Motor neuron (in vitro differentiated cells): ENCODE measurements at regions not wholly inside any gene's neighbourhood (a gene's known extent, or its start where the extent isn't known, plus 50 kb on each side); places are given as distances from the start of the nearest gene placed in this dataset.

Source experiments
- ATAC-seq, 8 experiments: fragments of 200-7000 bp; cut with Tn5 transposase; replicated peaks in 6 of 8; 2 replicates each; pipeline ENCODE4 v1.8.0; 2021; ENCODE audit warnings: mild to moderate bottlenecking in 8 of 8, moderate library complexity in 8 of 8
- H3K27ac ChIP-seq, 2 donors: fragments of 250-450 bp; sonication (Bioruptor Pico); 2 replicates each; pipeline ENCODE4 v1.9.0; 2021; ENCODE audit warnings: antibody characterized with exemption in 2 of 2, mild to moderate bottlenecking in 2 of 2, moderate library complexity in 1 of 2
- H3K4me1 ChIP-seq, 2 donors: fragments of 250-450 bp; sonication (Bioruptor Pico); replicated peaks in 1 of 2; 2 replicates each; pipeline ENCODE4 v1.6.1; 2021; ENCODE audit warnings: antibody characterized with exemption in 2 of 2, mild to moderate bottlenecking in 2 of 2, moderate library complexity in 1 of 2
- H3K4me3 ChIP-seq, 5 donors: fragments of 250-450 bp; sonication (Bioruptor Pico); 2 replicates each; pipeline ENCODE4 v1.9.0; 2021; ENCODE audit warnings: antibody characterized with exemption in 5 of 5, mild to moderate bottlenecking in 5 of 5, moderate library complexity in 4 of 5
- WGBS, 10 experiments: fragments of 450-650 bp; shearing (Covaris generic); methylation state at CpG; one replicate each; pipeline ENCODE4 v1.0.0; 2022; 5-methylcytosine and 5-hydroxymethylcytosine counted together
- in situ Hi-C, 9 experiments: fragments of 400-800 bp; cut with MboI; loops; one replicate each; pipeline ENCODE4 v1.15.0; 2021; ENCODE audit warnings: low sequenced_read_pairs in 9 of 9, low pct_unique_long_range_greater_than_20kb in 2 of 9; ENCODE audit not compliant: unreplicated experiment in 9 of 9

- Histone ChIP-seq H3K4me3 (no peak overlapping the region), H3K4me1 (no peaks in the 10 kb centered on the region), H3K27ac (no peak overlapping the region)
- WGBS, 10 experiments, result 71 to 100% (median 83%) methylated on average over 1 of the region's 1 CpG; no CpG with 5 or more reads in 5 of the 10 experiments
- no peak for ATAC-seq
- in situ Hi-C loops, result no loop called here
Measured at GRCh38 chr4:137678796-137679195, 146.5 kb upstream of the PCDH18 start.

GRCh38 chr4:137677863-137678262 is 145.6 kb upstream of the PCDH18 start:
- no peaks in the 10 kb centered on the region for H3K4me1 ChIP-seq
- no peak overlapping the region for H3K27ac ChIP-seq
- no peak for ATAC-seq
- in situ Hi-C loops, result no loop called here
- no peak overlapping the region for H3K4me3 ChIP-seq

GRCh38 chr4:137676357-137676998 is 144.2 kb upstream of the PCDH18 start:
- WGBS, 10 experiments, result 78 to 100% (median 100%) methylated on average over 1 of the region's 1 CpG; no CpG with 5 or more reads in 3 of the 10 experiments

GRCh38 chr4:137674066-137674465 is 141.8 kb upstream of the PCDH18 start:
- no peaks in the 10 kb centered on the region for H3K4me1 ChIP-seq
- in situ Hi-C loops, result no loop called here
- 13 to 100% (median 100%) methylated on average over 1 to 2 of the region's 2 CpGs; no CpG with 5 or more reads in 1 of the 10 experiments for WGBS, 10 experiments
- H3K4me3 ChIP-seq, result no peak overlapping the region
- ATAC-seq, result no peak
- H3K27ac ChIP-seq, result no peak overlapping the region

More at GRCh38 chr4:137676357-137676998, 144.2 kb upstream of the PCDH18 start:
- Histone ChIP-seq H3K4me3 (no peak overlapping the region), H3K27ac (no peak overlapping the region), H3K4me1 (no peaks in the 10 kb centered on the region)
- ATAC-seq, result no peak
- in situ Hi-C loops, result no loop called here

GRCh38 chr4:137668885-137669545 is 136.7 kb upstream of the PCDH18 start:
- no peak overlapping the region for H3K4me3 ChIP-seq
- H3K4me1 ChIP-seq, result peaks cover under 1 to 5% of the 10 kb centered on the region in 2 donors
- ATAC-seq, result no peak
- in situ Hi-C loops, result no loop called here
- no peak overlapping the region for H3K27ac ChIP-seq

GRCh38 chr4:137664416-137664815 is 132.1 kb upstream of the PCDH18 start:
- 28 to 100% (median 86%) methylated on average over 1 to 2 of the region's 2 CpGs; no CpG with 5 or more reads in 1 of the 10 experiments for WGBS, 10 experiments
- peak in 2 of 8 experiments; percentile 19 to 49 for ATAC-seq
- in situ Hi-C loops, result no loop called here
- H3K27ac ChIP-seq, result no peak overlapping the region
- no peak overlapping the region for H3K4me3 ChIP-seq
- H3K4me1 ChIP-seq, result peaks cover 11 to 16% of the 10 kb centered on the region in 2 donors

- in situ Hi-C loops, result no loop called here
- no peak overlapping the region for H3K27ac ChIP-seq
- WGBS, 10 experiments, result 0 to 82% (median 22%) methylated on average over 1 of the region's 1 CpG; no CpG with 5 or more reads in 2 of the 10 experiments
- H3K4me3 ChIP-seq, result no peak overlapping the region
- peaks cover 11 to 16% of the 10 kb centered on the region in 2 donors for H3K4me1 ChIP-seq
- peak in 2 of 8 experiments; percentile 26 to 65 for ATAC-seq
Measured at GRCh38 chr4:137664046-137664387, 131.7 kb upstream of the PCDH18 start.

- in situ Hi-C loops, result no loop called here
- ATAC-seq, result peak in 5 of 8 experiments; percentile 32 to 44 (median 40)
- Histone ChIP-seq H3K27ac (no peak overlapping the region), H3K4me1 (peaks cover 11 to 16% of the 10 kb centered on the region in 2 donors), H3K4me3 (no peak overlapping the region)
- 38 to 87% (median 70%) methylated on average over 2 to 5 of the region's 5 CpGs for WGBS, 10 experiments
Measured at GRCh38 chr4:137663251-137664045, 131.2 kb upstream of the PCDH18 start.

- WGBS, 10 experiments, result 89 to 100% (median 100%) methylated on average over 1 to 2 of the region's 2 CpGs; no CpG with 5 or more reads in 3 of the 10 experiments
Measured at GRCh38 chr4:137661693-137662092, 129.4 kb upstream of the PCDH18 start.

GRCh38 chr4:137660211-137660610 is 127.9 kb upstream of the PCDH18 start:
- no peak overlapping the region for H3K27ac ChIP-seq
- 29 to 100% (median 92%) methylated on average over 2 to 4 of the region's 4 CpGs; no CpG with 5 or more reads in 1 of the 10 experiments for WGBS, 10 experiments
- peaks cover 11 to 16% of the 10 kb centered on the region in 2 donors for H3K4me1 ChIP-seq
- in situ Hi-C loops, result no loop called here
- ATAC-seq, result peak in 1 of 8 experiments; percentile 31
- no peak overlapping the region for H3K4me3 ChIP-seq

More at GRCh38 chr4:137661693-137662092, 129.4 kb upstream of the PCDH18 start:
- Histone ChIP-seq H3K4me3 (no peak overlapping the region), H3K4me1 (peaks cover 11 to 16% of the 10 kb centered on the region in 2 donors), H3K27ac (no peak overlapping the region)
- in situ Hi-C loops, result no loop called here
- ATAC-seq, result peak in 1 of 8 experiments; percentile 18

- WGBS, 10 experiments, result 22 to 100% (median 62%) methylated on average over 1 of the region's 1 CpG; no CpG with 5 or more reads in 2 of the 10 experiments
- in situ Hi-C loops, result no loop called here
- Histone ChIP-seq H3K27ac (no peak overlapping the region), H3K4me1 (peaks cover 11 to 16% of the 10 kb centered on the region in 2 donors), H3K4me3 (no peak overlapping the region)
- ATAC-seq, result no peak
Measured at GRCh38 chr4:137659431-137659830, 127.1 kb upstream of the PCDH18 start.

- in situ Hi-C loops, result no loop called here
- Histone ChIP-seq H3K4me3 (no peak overlapping the region), H3K27ac (no peak overlapping the region), H3K4me1 (peaks cover 0 to 3% of the 10 kb centered on the region in 2 donors)
- 86 to 100% (median 100%) methylated on average over 1 to 2 of the region's 2 CpGs for WGBS, 10 experiments
- ATAC-seq, result no peak
Measured at GRCh38 chr4:137656661-137657060, 124.4 kb upstream of the PCDH18 start.

GRCh38 chr4:137655302-137655701 is 123.0 kb upstream of the PCDH18 start:
- peaks cover 0 to 3% of the 10 kb centered on the region in 2 donors for H3K4me1 ChIP-seq
- no peak overlapping the region for H3K27ac ChIP-seq
- peak in 3 of 8 experiments; percentile 49 to 84 (median 51) for ATAC-seq
- in situ Hi-C loops, result no loop called here
- WGBS, 10 experiments, result 0 to 100% (median 43%) methylated on average over 1 of the region's 1 CpG; no CpG with 5 or more reads in 3 of the 10 experiments
- H3K4me3 ChIP-seq, result no peak overlapping the region
